PFSK-1 (cell line): ENCODE measurements at regions not wholly inside any gene's neighbourhood (a gene's known extent, or its start where the extent isn't known, plus 50 kb on each side); places are given as distances from the start of the nearest gene placed in this dataset.
A peak's percentile ranks its signal among the peaks of the same experiment; 100 is the strongest.

Source experiments
- FOXP2 ChIP-seq: optimal IDR thresholded peaks from 2 replicates; pipeline ENCODE3; 2011; ENCODE audit warnings: borderline replicate concordance, control low read depth, inconsistent platforms; ENCODE audit not compliant: insufficient read depth; ENCODE audit errors: extremely low read length, extremely low read depth
- POLR2AphosphoS5 ChIP-seq: IDR thresholded peaks from 2 replicates; pipeline ENCODE4 v1.6.1; 2012; ENCODE audit warnings: low read depth, mild to moderate bottlenecking, control low read depth, low read length, moderate library complexity
- SIN3A ChIP-seq: IDR thresholded peaks from 2 replicates; pipeline ENCODE4 v1.6.1; 2012; ENCODE audit warnings: mild to moderate bottlenecking, low read length, moderate library complexity, borderline replicate concordance; ENCODE audit not compliant: insufficient read depth
- TAF1 ChIP-seq: IDR thresholded peaks from 2 replicates; pipeline ENCODE4 v1.6.1; 2012; ENCODE audit warnings: low read length, control low read depth, borderline replicate concordance; ENCODE audit not compliant: insufficient read depth
- TF ChIP-seq, protein P1 (sequence below), 2 experiments: IDR thresholded peaks; 2 replicates each; pipeline versions ENCODE4 v1.6.1 to v1.8.0; 2011 to 2012; ENCODE audit warnings: low read depth in 2 of 2, low read length in 2 of 2, control low read depth in 1 of 2, inconsistent platforms in 1 of 2, mild to moderate bottlenecking in 1 of 2, moderate library complexity in 1 of 2; ENCODE audit not compliant: insufficient read depth in 1 of 2

DNA sequence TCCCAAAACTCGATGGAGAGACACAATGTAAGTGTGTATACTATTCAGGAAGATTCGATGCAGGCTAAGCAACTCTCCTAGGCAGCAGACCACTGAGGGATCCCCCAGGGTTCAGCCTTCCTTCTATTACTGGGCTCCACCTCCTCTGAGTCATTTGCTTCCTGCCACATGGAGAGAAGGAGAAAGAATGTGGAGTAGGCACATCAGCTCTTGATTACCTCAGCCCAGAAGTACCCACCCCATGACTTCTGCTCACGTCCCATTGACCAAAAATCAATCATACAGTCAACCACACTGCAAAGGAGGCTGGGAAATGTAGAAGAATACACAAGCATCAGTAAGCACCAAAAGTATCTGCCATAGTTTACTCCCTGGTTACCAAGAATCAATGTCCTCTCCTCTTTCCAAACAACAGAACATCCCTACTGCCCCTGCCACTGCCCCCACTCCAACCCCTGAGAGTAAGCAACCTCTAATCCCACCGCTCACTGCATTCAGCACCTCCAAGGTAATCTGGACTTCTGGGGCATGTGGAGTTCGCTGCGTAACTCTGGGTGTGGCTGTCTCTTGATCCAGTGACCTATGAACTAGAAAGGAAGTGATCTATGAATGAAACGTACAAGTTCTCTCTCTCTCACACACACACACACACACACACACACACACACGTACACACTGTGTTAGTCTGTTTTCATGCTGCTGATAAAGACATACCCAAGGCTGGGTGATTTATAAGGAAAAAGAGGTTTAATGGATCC lies 91.2 kb upstream of the C1QTNF7 start:
- TF ChIP-seq, protein P1, sequence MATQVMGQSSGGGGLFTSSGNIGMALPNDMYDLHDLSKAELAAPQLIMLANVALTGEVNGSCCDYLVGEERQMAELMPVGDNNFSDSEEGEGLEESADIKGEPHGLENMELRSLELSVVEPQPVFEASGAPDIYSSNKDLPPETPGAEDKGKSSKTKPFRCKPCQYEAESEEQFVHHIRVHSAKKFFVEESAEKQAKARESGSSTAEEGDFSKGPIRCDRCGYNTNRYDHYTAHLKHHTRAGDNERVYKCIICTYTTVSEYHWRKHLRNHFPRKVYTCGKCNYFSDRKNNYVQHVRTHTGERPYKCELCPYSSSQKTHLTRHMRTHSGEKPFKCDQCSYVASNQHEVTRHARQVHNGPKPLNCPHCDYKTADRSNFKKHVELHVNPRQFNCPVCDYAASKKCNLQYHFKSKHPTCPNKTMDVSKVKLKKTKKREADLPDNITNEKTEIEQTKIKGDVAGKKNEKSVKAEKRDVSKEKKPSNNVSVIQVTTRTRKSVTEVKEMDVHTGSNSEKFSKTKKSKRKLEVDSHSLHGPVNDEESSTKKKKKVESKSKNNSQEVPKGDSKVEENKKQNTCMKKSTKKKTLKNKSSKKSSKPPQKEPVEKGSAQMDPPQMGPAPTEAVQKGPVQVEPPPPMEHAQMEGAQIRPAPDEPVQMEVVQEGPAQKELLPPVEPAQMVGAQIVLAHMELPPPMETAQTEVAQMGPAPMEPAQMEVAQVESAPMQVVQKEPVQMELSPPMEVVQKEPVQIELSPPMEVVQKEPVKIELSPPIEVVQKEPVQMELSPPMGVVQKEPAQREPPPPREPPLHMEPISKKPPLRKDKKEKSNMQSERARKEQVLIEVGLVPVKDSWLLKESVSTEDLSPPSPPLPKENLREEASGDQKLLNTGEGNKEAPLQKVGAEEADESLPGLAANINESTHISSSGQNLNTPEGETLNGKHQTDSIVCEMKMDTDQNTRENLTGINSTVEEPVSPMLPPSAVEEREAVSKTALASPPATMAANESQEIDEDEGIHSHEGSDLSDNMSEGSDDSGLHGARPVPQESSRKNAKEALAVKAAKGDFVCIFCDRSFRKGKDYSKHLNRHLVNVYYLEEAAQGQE (IDR thresholded peaks at IDR 0.05; ENCODE audit: insufficient read depth in 1 of 2, low read depth in 2 of 2, low read length in 2 of 2): no peak
- peak; percentile 39 for TF ChIP-seq FOXP2

DNA sequence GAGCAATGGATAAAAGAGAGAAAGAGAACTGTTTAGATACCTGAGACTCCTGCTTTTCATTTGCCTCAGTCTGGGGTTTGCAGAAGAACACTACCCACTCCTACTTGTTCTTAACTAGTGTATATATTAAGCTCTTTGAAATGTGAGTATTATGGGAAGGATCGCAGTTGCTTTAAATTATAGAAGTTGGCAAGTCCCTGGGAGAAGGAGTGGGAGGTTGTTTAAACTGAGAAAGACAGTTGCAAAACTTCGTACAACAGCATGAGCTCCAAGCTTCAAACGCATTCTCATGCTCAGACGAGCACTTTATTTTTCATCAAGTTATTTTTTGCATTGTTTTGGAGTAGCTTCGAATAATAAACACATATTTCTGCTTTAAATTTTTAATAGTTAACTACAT lies 88.1 kb upstream of the C1QTNF7 start:
- no peak for TF ChIP-seq TAF1
- TF ChIP-seq, protein P1 (IDR thresholded peaks at IDR 0.05; ENCODE audit: insufficient read depth in 1 of 2, low read depth in 2 of 2, low read length in 2 of 2): no peak
- TF ChIP-seq FOXP2: no peak
- TF ChIP-seq POLR2AphosphoS5: no peak
- no peak for TF ChIP-seq SIN3A

DNA sequence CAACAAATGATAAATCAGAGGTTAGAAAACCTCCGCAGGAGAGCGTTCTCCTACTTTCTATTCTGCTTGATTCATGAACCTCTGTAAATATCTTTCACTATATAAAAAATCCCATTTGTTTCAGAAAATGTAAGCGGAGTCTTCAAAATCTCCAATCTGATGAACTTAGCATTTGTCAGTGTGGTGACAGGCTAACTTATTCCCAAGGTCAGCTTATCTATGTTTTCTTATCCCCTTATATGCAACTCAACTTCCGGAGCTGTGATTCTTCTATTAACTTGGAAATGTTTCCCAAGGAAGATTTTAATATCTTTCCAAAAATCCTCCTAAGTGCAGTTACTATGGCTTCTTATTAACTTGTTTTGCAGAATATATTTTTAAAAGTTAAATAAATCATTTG lies 87.5 kb upstream of the C1QTNF7 start:
- TF ChIP-seq SIN3A (no peak), TAF1 (no peak), FOXP2 (no peak), POLR2AphosphoS5 (no peak)
- TF ChIP-seq, protein P1 (IDR thresholded peaks at IDR 0.05; ENCODE audit: insufficient read depth in 1 of 2, low read depth in 2 of 2, low read length in 2 of 2): no peak

DNA sequence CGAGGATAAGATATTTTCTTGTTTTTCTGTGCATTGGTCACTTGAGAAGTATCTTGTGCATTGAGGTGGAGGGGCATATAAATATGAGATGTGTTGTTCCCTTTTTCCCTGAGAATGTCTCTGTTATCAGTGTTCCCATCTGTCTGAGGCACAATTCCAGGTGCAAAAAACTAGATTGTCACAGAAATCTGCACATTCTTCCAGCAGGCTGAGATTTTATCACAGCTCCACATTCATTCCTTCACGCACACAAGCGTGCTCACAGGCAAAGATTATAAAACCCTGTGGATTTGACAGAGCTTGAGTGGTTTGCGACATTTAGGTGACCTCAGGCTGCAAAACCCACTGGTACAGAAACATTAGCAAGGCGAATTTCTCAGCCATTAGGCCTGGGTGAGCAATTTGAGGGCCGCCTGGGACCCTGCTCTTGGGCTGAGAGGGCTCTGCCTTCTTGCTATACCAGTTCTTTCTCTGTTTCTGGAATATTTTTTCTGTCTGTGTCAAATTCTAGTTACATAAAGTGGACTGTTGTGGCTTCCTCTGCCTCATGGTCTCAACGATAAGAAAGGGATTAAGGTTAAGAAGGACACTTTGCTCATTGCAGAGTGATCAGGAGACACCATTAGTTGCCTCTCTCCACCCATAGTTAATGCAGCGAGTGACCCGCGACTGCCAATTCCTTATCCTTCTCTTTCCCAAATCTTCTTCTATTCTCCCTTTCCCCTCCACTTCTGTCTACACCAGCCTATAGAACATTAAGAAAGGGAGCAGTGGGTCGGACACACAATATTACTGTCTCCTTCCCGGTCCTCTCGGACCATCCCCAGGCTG lies 86.7 kb upstream of the C1QTNF7 start:
- no peak for TF ChIP-seq TAF1
- TF ChIP-seq, protein P1 (IDR thresholded peaks at IDR 0.05; ENCODE audit: insufficient read depth in 1 of 2, low read depth in 2 of 2, low read length in 2 of 2): no peak

DNA sequence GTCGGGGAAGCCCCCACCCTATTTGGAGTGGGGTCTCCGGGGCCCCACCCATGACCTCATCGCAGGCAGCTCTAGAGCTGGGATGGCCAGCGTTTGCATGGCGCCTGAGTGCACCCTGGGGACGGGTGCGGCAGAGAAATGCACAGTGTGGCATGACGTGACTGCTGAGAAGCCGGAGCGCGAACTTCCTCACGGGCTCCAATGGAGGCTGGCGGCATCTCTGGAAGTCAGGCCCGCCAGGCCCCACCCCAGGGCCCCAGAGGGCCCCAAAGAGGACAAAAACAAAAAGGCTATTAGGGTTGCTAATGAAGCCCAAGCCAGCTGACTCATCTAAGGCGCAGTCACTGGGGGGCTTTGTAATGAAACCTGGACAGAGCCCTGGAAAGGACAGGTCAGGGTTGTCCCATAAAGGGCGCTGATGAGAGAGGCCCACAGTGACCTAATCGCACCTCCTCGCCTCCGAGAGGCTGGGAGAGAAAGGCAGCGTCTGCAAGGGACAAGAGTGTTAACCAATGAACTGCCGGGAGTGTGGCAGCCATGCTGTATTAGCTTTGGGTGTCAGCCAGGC lies 86.0 kb upstream of the C1QTNF7 start:
- TF ChIP-seq, protein P1 (IDR thresholded peaks at IDR 0.05; ENCODE audit: insufficient read depth in 1 of 2, low read depth in 2 of 2, low read length in 2 of 2): no peak
- TF ChIP-seq FOXP2: no peak
- no peak for TF ChIP-seq TAF1
- TF ChIP-seq POLR2AphosphoS5: no peak
- no peak for TF ChIP-seq SIN3A
